Smooth muscle cell (in vitro differentiated cells): ENCODE measurements at regions not wholly inside any gene's neighbourhood (a gene's known extent, or its start where the extent isn't known, plus 50 kb on each side); places are given as distances from the start of the nearest gene placed in this dataset.
"Not testable (repeated sequence)": the region's sequence is repeated elsewhere in the genome, so short reads cannot be mapped to it uniquely, and the experiment has no call there.

Experiments
- DNase-seq: peaks from one replicate; lab custom pipeline; 2025; ENCODE audit not compliant: unreplicated experiment; lab: John Stamatoyannopoulos, UW
- H2AFZ ChIP-seq: fragments of 200-600 bp; sonication (generic); 2 replicates; pipeline ENCODE4 v1.6.0; 2016; ENCODE audit warnings: antibody characterized with exemption, low read depth, mild to moderate bottlenecking
- H3F3A ChIP-seq: fragments of 200-600 bp; sonication (generic); 2 replicates; pipeline ENCODE4 v1.6.0; 2017; ENCODE audit warnings: antibody characterized with exemption, low read depth
- H3K27ac ChIP-seq: fragments of 200-600 bp; sonication (generic); 2 replicates; pipeline ENCODE4 v1.5.1; 2016; ENCODE audit warnings: low read depth, mild to moderate bottlenecking
- H3K27me3 ChIP-seq: fragments of 200-600 bp; sonication (generic); 2 replicates; pipeline ENCODE4 v1.6.1; 2016; ENCODE audit warnings: low read depth, mild to moderate bottlenecking
- H3K36me3 ChIP-seq: fragments of 200-600 bp; sonication (generic); 2 replicates; pipeline ENCODE4 v1.5.1; 2016; ENCODE audit warnings: low read depth
- H3K4me1 ChIP-seq: fragments of 200-600 bp; sonication (generic); 2 replicates; pipeline ENCODE4 v1.5.1; 2016; ENCODE audit warnings: low read depth
- H3K4me2 ChIP-seq: fragments of 200-600 bp; sonication (generic); 2 replicates; pipeline ENCODE4 v1.6.0; 2016; ENCODE audit warnings: mild to moderate bottlenecking
- H3K4me3 ChIP-seq: fragments of 200-600 bp; sonication (generic); 2 replicates; pipeline ENCODE4 v1.5.1; 2016; ENCODE audit warnings: mild to moderate bottlenecking
- H3K79me2 ChIP-seq: fragments of 200-600 bp; sonication (generic); 2 replicates; pipeline ENCODE4 v1.6.0; 2016; ENCODE audit warnings: low read depth, mild to moderate bottlenecking
- H3K9ac ChIP-seq: fragments of 200-600 bp; sonication (generic); 2 replicates; pipeline ENCODE4 v1.6.0; 2016; ENCODE audit warnings: low read depth
- H3K9me3 ChIP-seq: fragments of 200-600 bp; sonication (generic); replicated peaks from 2 replicates; pipeline ENCODE4 v1.5.1; 2016; ENCODE audit warnings: low read depth
- H4K20me1 ChIP-seq: fragments of 200-600 bp; sonication (generic); 2 replicates; pipeline ENCODE4 v1.6.0; 2016; ENCODE audit warnings: low read depth
- WGBS: methylation state at CpG from one replicate; pipeline ENCODE4 v1.1.7; 2016; ENCODE audit warnings: low lambda C conversion rate; 5-methylcytosine and 5-hydroxymethylcytosine counted together
- TF ChIP-seq, protein P1 (sequence below): fragments of 200-600 bp; sonication (generic); IDR thresholded peaks from 2 replicates; pipeline ENCODE4 v1.5.1; 2017; ENCODE audit warnings: borderline replicate concordance, mild to moderate bottlenecking, antibody characterized with exemption; ENCODE audit not compliant: insufficient read depth, poor library complexity, severe bottlenecking

DNA sequence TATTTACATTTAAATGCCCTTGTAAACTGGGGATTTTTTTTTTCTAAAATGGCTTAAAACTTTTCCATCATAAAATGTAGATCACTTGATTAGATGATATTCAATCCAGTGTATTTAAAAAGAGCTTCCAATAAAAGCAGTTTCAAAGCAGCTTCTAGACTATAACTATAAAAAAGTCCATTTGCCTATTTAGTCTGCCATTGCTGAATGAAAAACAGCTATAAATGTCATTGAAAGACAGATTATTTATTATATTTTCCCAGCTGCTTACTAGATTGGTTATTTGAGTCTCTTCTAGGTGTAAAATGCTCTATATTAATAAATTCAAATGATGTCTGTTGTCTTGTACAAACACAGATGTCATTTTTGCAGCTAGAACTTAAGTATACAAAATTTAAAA is 414.8 kb downstream of the RMST start:
- DNase-seq = no peak
- Histone ChIP-seq H3K4me2 (no peak overlapping the region), H3K27me3 (no peaks in the 10 kb centered on the region), H3F3A (peaks cover 3% of the 10 kb centered on the region), H3K4me3 (no peak overlapping the region), H3K27ac (no peak overlapping the region), H4K20me1 (no peaks in the 10 kb centered on the region), H3K36me3 (no peaks in the 10 kb centered on the region), H3K9ac (no peak overlapping the region), H2AFZ (no peak overlapping the region), H3K9me3 (no peaks in the 10 kb centered on the region), H3K4me1 (no peaks in the 10 kb centered on the region), H3K79me2 (no peaks in the 10 kb centered on the region)
- TF ChIP-seq, protein P1, sequence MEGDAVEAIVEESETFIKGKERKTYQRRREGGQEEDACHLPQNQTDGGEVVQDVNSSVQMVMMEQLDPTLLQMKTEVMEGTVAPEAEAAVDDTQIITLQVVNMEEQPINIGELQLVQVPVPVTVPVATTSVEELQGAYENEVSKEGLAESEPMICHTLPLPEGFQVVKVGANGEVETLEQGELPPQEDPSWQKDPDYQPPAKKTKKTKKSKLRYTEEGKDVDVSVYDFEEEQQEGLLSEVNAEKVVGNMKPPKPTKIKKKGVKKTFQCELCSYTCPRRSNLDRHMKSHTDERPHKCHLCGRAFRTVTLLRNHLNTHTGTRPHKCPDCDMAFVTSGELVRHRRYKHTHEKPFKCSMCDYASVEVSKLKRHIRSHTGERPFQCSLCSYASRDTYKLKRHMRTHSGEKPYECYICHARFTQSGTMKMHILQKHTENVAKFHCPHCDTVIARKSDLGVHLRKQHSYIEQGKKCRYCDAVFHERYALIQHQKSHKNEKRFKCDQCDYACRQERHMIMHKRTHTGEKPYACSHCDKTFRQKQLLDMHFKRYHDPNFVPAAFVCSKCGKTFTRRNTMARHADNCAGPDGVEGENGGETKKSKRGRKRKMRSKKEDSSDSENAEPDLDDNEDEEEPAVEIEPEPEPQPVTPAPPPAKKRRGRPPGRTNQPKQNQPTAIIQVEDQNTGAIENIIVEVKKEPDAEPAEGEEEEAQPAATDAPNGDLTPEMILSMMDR = no peak

DNA sequence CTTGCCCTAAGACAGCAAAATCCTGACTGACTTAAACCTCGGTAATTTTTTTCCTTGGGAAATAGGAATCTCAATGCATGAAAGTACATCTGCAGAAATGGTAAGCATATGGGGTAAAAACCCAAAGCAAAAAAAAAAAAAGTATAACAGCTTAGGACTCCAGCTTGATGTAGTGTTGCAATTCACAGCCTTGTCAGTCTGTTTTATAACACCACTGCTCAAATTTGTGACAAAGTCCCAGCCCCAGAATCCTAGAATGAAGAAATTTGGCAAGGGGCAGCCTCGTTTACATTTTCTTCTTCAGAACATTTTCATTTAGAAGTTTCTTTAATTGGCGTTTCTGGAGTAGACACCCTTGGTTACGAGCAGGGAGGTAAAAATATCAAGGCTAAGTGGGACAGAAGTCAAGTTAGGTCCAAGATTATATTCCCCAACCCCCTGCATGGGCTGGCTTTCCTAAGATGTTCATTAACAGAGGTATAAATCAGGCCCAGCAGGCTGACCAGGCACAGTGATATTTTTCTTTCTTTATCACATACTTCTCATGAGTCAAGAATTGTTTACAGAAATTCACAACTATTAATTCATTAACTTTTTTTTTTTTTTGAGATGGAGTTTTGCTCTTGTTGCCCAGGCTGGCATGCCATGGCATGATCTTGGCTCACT is 424.0 kb downstream of the RMST start:
- no peak overlapping the region for H3K9ac ChIP-seq
- H3K9me3 ChIP-seq = no peaks in the 10 kb centered on the region
- H3K4me1 ChIP-seq = no peaks in the 10 kb centered on the region
- H3F3A ChIP-seq = no peaks in the 10 kb centered on the region
- no peaks in the 10 kb centered on the region for H3K79me2 ChIP-seq
- H3K4me3 ChIP-seq = no peak overlapping the region
- H3K4me2 ChIP-seq = no peak overlapping the region
- H2AFZ ChIP-seq = no peak overlapping the region
- WGBS = 88% methylated on average over 4 of the region's 4 CpGs
- H3K27ac ChIP-seq = no peak overlapping the region
- no peaks in the 10 kb centered on the region for H3K36me3 ChIP-seq
- no peak for DNase-seq
- no peaks in the 10 kb centered on the region for H3K27me3 ChIP-seq
- TF ChIP-seq, protein P1 = no peak
- no peaks in the 10 kb centered on the region for H4K20me1 ChIP-seq

DNA sequence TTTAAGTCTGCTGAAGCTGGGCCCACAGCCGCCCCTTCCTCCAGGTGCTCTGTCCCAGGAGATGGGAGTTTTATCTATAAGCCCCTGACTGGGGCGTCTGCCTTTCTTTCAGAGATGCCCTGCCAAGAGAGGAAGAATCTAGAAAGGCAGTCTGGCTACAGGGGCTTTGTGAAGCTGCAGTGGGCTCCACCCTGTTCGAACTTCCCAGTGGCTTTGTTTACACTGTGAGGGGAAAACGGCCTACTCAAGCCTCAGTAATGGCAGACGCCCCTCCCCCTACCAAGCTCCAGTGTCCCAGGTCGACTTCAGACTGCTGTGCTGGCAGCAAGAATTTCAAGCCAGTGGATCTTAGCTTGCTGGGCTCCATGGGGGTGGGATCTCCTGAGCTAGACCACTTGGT is 435.3 kb downstream of the RMST start:
- 51% methylated on average over 6 of the region's 6 CpGs for WGBS
- H3K27me3 ChIP-seq, H3K9me3 ChIP-seq, H3K4me3 ChIP-seq, H3K4me1 ChIP-seq, H3K9ac ChIP-seq, H3F3A ChIP-seq, H4K20me1 ChIP-seq, H3K27ac ChIP-seq, DNase-seq, H3K36me3 ChIP-seq, H3K4me2 ChIP-seq, H3K79me2 ChIP-seq: not testable (repeated sequence)
- H2AFZ ChIP-seq = peak overlapping the region; percentile 58

DNA sequence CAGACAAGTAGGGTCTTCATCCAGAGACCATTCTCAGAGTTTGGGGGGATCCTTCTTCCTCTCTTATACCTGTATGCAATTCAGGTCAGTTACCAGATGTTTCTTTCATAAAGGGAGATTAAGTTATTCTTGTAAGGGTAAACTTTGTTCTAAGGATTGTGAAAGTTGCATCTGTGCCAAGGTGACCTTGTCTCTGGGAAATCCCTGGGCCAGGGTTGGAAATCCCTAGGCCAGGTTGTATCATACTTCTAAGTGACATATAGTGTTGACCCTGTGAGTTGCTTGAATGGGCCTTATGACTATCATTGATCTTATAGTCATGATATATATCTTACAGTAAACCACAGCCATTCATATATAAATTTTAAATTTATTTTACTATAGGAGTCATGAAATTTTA is 436.9 kb downstream of the RMST start:
- no peaks in the 10 kb centered on the region for H3K79me2 ChIP-seq
- TF ChIP-seq, protein P1 = no peak
- H3K4me2 ChIP-seq = no peak overlapping the region
- no peaks in the 10 kb centered on the region for H3F3A ChIP-seq
- no peak for DNase-seq
- no peaks in the 10 kb centered on the region for H4K20me1 ChIP-seq
- no peak overlapping the region for H3K4me3 ChIP-seq
- no peak overlapping the region for H2AFZ ChIP-seq
- no peaks in the 10 kb centered on the region for H3K27me3 ChIP-seq
- H3K36me3 ChIP-seq = no peaks in the 10 kb centered on the region
- no peaks in the 10 kb centered on the region for H3K9me3 ChIP-seq
- H3K4me1 ChIP-seq = no peaks in the 10 kb centered on the region
- no peak overlapping the region for H3K9ac ChIP-seq
- no peak overlapping the region for H3K27ac ChIP-seq
